ENCODE measurements at regions not wholly inside any gene's neighbourhood (a gene's known extent, or its start where the extent isn't known, plus 50 kb on each side); places are given as distances from the start of the nearest gene placed in this dataset.

GRCh38 chr10:107520348-107520747 lies 355.8 kb upstream of the SORCS1 start:
- TF ChIP-seq CTCF (conservative IDR thresholded peaks at IDR 0.05) (no peak), EZH2 (IDR thresholded peaks at IDR 0.05; ENCODE audit: low read depth) (no peak)

All from PC-9 (cell line).